ENCODE measurements at regions not wholly inside any gene's neighbourhood (a gene's known extent, or its start where the extent isn't known, plus 50 kb on each side); places are given as distances from the start of the nearest gene placed in this dataset.

GRCh38 chr18:67715567-67715966 lies 199.0 kb upstream of the DSEL start:
- Histone ChIP-seq H3K9me3 (ENCODE audit: control insufficient read depth, insufficient read depth, low read depth, low read length) (no peaks in the 10 kb centered on the region), H3K36me3 (ENCODE audit: control insufficient read depth, insufficient read depth, low read length) (no peaks in the 10 kb centered on the region), H3K4me3 (ENCODE audit: low read depth in 2 of 2, low read length in 2 of 2) (no peak overlapping the region), H3K27me3 (ENCODE audit: control insufficient read depth, insufficient read depth, low read length) (no peaks in the 10 kb centered on the region), H3K4me1 (ENCODE audit: control insufficient read depth, insufficient read depth, low read length) (no peaks in the 10 kb centered on the region), H3K27ac (ENCODE audit: low read length) (no peak overlapping the region)
- ChIA-PET POLR2A (no interaction called here), CTCF (no interaction called here)
- intact Hi-C loops (cut with micrococcal nuclease; ENCODE audit: unreplicated experiment): no loop called here
- DNase-seq (ENCODE audit: low read depth, low spot score) (no peak), ATAC-seq (no peak)
- no TSS peak for BruUV-seq (replicated peaks)
- TF ChIP-seq TCF7L2 (IDR thresholded peaks at IDR 0.05; ENCODE audit: low read depth, low read length): no peak
- no peak for TF ChIP-seq REST (IDR thresholded peaks at IDR 0.05; ENCODE audit: insufficient read depth in 1 of 2, low read depth in 2 of 2, low read length in 1 of 2)
- TF ChIP-seq SIN3A (IDR thresholded peaks at IDR 0.05; ENCODE audit: borderline replicate concordance, insufficient read depth, low read depth, low read length): no peak
- TF ChIP-seq POLR2AphosphoS5 (IDR thresholded peaks at IDR 0.05; ENCODE audit: low read depth, low read length): no peak
- TF ChIP-seq CTCF (IDR thresholded peaks at IDR 0.05): no peak
- in situ Hi-C loops (cut with HindIII; ENCODE audit: low pct_unique_long_range_greater_than_20kb, low sequenced_read_pairs): no loop called here

- BruUV-seq (replicated peaks): no TSS peak
These were observed 194.1 kb upstream of the DSEL start for GRCh38 chr18:67710639-67711038.

More at GRCh38 chr18:67710639-67711038, 194.1 kb upstream of the DSEL start:
- H3K4me3 ChIP-seq (ENCODE audit: low read depth in 2 of 2, low read length in 2 of 2): no peak overlapping the region
- no peaks in the 10 kb centered on the region for H3K9me3 ChIP-seq (ENCODE audit: control insufficient read depth, insufficient read depth, low read depth, low read length)
- ChIA-PET POLR2A (no interaction called here), CTCF (no interaction called here)
- no peaks in the 10 kb centered on the region for H3K4me1 ChIP-seq (ENCODE audit: control insufficient read depth, insufficient read depth, low read length)
- DNase-seq (ENCODE audit: low read depth, low spot score) (no peak), ATAC-seq (no peak)
- H3K27ac ChIP-seq (ENCODE audit: low read length): no peak overlapping the region
- intact Hi-C loops (cut with micrococcal nuclease; ENCODE audit: unreplicated experiment) (no loop called here), in situ Hi-C loops (cut with HindIII; ENCODE audit: low pct_unique_long_range_greater_than_20kb, low sequenced_read_pairs) (no loop called here)
- no peaks in the 10 kb centered on the region for H3K36me3 ChIP-seq (ENCODE audit: control insufficient read depth, insufficient read depth, low read length)
- TF ChIP-seq CTCF (IDR thresholded peaks at IDR 0.05): peak; percentile 22
- TF ChIP-seq REST (IDR thresholded peaks at IDR 0.05; ENCODE audit: insufficient read depth in 1 of 2, low read depth in 2 of 2, low read length in 1 of 2): no peak
- TF ChIP-seq TCF7L2 (IDR thresholded peaks at IDR 0.05; ENCODE audit: low read depth, low read length): no peak
- no peak for TF ChIP-seq SIN3A (IDR thresholded peaks at IDR 0.05; ENCODE audit: borderline replicate concordance, insufficient read depth, low read depth, low read length)
- H3K27me3 ChIP-seq (ENCODE audit: control insufficient read depth, insufficient read depth, low read length): no peaks in the 10 kb centered on the region
